ENCODE measurements at regions not wholly inside any gene's neighbourhood (a gene's known extent, or its start where the extent isn't known, plus 50 kb on each side); places are given as distances from the start of the nearest gene placed in this dataset.

DNA sequence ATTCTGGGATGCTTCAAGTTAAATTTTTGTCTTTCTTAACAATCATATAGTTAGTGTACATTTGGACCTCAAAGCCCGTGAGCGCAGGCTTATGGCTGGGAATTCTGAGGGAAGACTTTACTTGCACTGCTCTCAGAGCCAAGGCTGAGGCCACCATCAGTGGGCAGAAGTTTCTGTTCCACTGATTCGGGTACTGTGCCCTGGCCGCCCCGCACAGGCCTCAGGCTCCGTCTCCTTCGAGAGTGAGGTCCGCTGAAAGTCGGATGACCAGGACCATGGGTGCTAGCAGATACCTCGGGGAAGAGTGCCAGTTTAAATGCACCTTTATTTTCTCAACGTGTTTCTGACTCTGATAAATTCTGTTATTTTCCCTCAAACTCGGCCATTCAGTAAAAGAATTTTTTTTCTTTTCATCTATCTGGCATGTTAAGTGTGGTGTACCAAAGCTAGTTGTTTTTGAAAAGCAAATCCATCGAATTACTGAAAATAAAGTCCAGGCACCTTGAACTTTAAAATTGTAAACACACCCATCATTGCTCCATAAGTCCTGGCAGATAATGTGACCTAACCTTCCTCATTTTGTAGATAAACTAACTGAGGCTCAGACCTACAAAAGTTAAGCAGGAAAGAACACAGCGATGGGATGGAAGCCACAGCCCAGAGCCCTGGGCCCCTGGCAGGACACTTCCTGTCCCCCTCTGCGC, 126.7 kb downstream of the SOX1 start:
- DNase-seq = no peak

DNA sequence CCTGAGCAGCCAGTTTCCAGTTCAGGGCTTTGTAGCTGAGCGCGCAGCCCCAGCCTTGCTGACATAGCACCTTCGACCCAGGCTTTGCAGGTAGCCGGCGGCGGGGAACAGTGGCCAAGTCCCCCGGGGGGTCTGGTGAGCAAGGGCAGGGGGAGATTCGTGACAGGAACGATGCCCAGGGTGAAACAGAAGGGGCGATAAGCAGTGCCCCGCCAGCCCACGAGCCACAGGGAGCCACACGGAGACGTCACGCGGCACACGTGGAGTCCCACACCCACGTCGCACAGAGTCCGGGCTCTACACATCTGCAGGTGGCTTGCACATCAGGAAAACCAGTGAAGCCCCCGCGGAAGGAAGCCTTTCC, 127.2 kb downstream of the SOX1 start:
- DNase-seq = no peak

- no peak for DNase-seq
Measured at GRCh38 chr13:112194579-112194978, 127.6 kb downstream of the SOX1 start.

- DNase-seq = no peak
Measured at GRCh38 chr13:112198396-112199010, 131.6 kb downstream of the SOX1 start.

DNA sequence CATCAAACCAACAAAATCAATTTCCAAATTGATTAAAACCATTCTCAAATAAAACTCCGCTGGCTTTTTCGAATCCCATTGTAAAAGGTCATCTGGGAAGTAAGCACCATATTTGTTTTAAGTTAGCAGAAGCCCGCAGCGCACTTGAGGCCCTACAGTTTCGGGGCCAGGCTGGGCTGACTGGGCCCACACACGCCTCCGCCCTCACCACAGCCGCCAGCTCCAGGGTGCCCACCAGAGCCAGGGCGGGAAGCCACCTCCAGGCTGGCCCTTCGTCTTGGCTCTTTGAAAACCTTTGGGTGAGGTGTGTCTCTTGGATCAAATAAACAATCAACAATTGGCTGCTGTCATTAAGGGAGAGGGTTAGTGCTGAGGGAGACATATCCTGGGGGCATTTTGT, 133.3 kb downstream of the SOX1 start:
- DNase-seq = no peak

DNA sequence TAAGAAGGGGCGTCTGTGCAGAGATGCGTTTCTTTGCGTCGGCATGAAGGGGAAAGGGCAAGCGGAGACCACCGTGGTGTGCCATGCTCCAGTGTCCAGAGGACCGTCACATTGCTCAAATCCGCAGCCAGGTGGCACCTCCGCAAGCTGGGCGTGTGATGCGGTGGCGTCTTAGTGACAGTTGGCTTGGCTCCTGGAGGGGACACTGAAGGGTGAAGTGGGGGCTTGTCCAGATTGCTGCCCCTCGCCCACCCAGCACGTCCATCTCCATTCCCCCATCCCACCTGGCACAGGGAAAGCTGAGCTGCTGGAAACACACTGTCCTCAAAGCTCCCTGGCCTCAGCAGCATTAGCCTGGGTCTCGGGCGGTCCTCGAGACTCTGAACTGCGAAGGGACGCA, 135.3 kb downstream of the SOX1 start:
- no peak for DNase-seq

DNA sequence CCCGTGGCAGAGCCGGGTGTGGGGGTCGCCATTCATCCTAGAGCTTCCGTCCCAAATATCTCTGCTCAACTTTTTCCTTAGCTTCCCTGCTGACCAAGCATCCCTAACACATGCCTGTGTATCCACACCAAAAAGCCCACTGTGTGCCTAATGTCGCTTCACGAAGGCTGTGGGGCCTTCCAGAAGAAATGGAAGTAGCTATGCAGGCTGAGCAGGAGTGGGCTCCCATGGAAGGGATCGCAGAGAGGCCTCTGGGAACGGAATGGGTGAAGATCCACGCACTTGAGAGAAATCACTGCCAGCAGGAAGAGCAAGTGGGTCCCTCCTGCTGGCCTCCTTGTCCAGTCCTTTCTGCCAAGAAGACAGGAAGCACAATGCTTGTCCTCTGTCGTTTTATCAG, 136.0 kb downstream of the SOX1 start:
- DNase-seq = no peak

DNA sequence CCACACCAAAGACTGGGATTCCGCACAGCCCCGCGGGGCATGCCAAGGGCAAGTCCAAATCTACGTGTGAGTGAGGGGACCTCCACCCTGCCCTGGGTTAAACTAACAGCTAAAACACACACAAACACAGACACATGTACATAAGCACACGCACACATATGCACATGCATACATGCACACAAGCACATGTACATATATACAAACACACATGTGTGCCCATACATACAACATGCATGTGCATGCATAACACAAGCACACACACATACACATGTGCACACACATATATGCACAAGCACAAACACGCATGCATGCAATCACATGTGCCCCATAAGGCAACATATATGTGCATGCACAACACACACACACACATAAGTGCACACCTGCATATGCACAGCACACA, 136.7 kb downstream of the SOX1 start:
- no peak for DNase-seq

DNA sequence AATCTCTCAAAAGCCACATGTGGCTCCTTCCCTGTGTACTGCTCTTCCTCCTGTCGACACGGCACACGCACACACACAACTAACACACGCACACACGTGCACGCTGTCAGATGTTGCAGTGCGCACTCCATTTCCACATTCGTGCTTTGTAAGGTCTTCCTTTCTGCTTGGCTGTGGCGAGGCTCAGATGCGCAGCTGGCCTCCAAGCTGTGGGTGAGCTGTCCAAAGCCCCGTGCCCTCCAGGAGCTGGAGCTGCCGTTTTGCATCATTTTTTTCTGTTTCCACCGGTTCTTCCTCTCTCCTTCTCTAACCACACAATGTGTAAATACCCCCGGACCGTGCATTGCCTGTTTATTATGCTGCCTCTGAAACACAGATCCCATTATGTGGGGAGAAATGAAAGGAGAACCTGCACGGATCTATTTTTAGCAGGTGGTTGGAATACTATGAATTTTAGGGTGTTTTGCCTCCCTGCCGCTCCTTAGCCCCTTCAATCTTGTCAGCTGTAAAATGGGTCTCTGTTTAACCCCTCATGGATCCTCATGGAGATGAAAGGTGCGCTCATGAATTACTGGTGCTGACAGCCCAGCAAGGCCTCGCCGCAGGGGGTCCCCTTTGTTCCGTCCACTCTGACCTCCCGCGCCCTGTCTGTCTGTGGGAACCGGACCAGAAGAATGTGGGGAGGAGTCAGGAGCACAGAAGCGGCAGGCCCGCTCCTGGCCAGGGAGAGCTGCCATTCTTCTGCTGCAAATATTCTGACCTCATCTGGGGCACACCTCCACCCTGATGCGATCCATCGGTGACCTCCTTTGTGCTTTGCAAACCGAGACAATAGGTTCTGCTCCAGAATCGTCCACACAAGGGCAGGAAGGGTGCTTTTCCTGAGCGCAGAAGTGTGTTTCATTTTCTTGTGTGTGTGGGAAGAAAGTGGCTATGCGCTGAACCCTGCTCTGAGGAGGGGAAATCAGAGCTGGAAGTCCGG, 137.7 kb downstream of the SOX1 start:
- no peak for DNase-seq

DNA sequence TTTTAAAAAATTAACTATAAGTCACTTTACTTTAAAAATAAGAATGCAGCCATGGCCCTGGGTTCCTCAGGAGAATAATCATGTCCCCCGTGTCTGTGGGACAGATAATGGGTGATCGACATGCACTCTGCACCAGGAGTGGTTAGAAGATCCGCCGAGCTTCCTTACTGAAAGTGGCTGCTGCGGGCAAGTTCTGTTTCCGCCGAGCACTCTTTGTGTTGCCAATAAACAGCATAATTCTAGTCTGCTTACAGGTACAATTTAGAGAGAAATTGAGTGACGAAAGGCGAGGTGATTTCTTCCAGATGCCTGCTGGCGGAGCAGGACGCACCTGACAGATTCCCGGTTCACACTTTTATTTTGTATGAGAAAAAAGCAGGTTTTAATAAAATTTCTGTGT, 139.0 kb downstream of the SOX1 start:
- DNase-seq = no peak

- DNase-seq = no peak
Measured at GRCh38 chr13:112207129-112207528, 140.2 kb downstream of the SOX1 start.

DNA sequence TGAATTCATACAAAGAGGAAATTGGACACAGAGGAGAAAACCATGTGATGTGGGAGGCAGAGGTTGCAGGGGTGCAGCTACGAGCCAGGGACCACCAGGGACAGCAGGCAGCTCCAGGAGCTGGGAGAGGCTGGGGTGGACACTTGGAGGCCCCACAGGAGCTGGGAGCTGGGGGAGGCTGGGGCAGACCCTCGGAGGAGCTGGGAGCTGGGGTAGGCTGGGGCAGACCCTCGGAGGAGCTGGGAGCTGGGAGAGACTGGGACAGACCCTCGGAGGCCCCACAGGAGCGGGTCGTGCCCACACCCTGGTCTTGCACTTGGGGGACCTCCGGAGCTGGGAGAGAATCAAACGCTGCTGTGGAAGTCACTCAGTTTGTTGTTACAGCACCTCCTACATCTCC, 141.7 kb downstream of the SOX1 start:
- DNase-seq = no peak

DNA sequence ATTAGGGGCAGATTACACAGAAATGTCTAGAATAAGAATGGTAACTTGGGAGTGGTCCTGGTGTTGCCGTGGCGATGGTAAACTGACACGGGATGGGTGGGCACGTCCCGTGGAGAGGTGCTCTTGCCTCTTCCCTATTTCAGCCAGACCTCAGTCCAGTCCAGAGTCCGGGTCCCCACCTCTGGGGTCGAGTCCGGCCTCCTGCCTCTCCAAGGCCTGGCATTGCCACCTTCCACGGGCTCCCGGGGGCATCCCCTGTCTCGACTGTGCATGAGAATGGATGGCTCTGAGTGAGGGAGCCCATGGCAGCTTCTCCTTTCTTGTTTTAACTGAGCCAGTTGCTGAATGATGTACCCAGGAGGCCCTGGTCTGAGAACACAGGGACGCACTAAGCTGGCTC, 142.3 kb downstream of the SOX1 start:
- no peak for DNase-seq

- no peak for DNase-seq
Measured at GRCh38 chr13:112209711-112210110, 142.8 kb downstream of the SOX1 start.

- DNase-seq = no peak
Measured at GRCh38 chr13:112210371-112210770, 143.4 kb downstream of the SOX1 start.

- no peak for DNase-seq
Measured at GRCh38 chr13:112212533-112212932, 145.6 kb downstream of the SOX1 start.

- no peak for DNase-seq
Measured at GRCh38 chr13:112213467-112214255, 146.7 kb downstream of the SOX1 start.

DNA sequence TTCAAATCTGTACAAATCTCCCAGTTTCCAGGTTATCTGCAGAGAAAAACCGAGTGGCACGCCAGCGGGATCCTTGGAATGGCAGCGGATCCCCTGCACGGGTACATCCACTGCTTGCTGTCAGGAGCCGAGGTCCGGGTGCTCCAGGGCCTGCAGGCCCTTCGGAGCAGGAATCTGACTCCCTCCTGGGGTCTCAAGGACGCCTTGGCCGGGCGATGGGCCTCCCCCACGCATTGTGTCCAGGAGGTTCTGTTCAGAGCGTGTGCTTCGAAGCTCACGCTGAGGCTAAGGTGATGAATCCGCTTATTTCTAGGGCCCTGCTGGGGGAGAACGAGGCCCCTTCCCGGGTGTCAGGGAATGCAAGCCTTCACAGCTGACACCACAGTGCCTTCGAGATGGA, 148.9 kb downstream of the SOX1 start:
- no peak for DNase-seq

DNA sequence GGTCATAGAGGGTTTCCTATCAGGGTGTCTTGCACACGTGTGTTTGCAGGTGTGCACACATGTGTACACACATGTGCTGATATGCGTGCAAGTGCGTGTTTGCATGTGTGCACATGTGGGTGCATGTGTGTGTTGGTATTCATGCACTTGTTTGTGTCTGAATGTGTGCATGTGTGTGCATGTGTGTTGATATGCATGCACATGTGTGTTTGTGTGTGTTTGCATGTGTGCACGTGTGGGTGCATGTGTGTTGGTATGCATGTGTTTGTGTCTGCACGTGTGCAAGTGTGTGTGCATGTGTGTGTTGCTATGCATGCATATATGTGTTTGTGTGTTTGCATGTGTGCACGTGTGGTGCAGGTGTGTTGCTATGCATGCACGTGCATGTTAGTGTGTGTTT, 150.5 kb downstream of the SOX1 start:
- DNase-seq = no peak

DNA sequence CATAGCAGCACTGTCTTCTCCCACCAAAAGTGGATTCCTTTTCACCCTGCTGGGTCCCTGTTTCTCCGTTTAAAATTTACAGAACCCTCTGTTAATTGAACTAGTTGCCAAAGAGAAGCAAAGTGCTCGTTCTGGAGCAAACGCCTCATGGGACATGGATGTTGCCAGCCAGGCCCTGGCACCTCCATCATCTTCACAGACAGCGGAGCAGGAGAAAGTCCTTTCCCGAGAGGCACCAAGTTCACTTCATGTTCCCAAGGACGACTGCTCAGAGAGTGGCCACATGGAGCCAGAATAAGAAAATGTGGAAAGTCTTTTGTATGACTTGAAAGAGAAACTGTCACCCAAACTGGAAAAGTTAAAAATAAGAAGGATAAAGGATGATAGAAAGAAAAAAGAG, 151.5 kb downstream of the SOX1 start:
- no peak for DNase-seq

GRCh38 chr13:112219740-112220139, 152.8 kb downstream of the SOX1 start:
- DNase-seq = no peak
